Activated CD8-positive, alpha-beta T cell treated with anti-CD3 and anti-CD28 coated beads for 36 hours (primary cell): ENCODE measurements at regions not wholly inside any gene's neighbourhood (a gene's known extent, or its start where the extent isn't known, plus 50 kb on each side); places are given as distances from the start of the nearest gene placed in this dataset.

Experiments used
- ATAC-seq: fragments of 200-7000 bp; cut with Tn5 transposase; one replicate; pipeline ENCODE4 v1.10.0; 2021; ENCODE audit warnings: mild to moderate bottlenecking, moderate library complexity
- CTCF ChIA-PET: fragments of 350-600 bp; sonication (Branson Sonifier 250); formaldehyde crosslinking; loops from one replicate; lab custom pipeline; 2021; ENCODE audit warnings: antibody characterized with exemption; lab: Charles Lee
- POLR2A ChIA-PET: fragments of 350-600 bp; sonication (Branson Sonifier 250); formaldehyde crosslinking; loops from one replicate; lab custom pipeline; 2021; ENCODE audit warnings: antibody characterized with exemption; lab: Charles Lee
- DNase-seq: peaks from one replicate; pipeline ENCODE4 v3.0.0-alpha.2; 2020
- H3K27ac Mint-ChIP-seq: one replicate; pipeline ENCODE4 v1.8.0; 2021; ENCODE audit warnings: mild to moderate bottlenecking, mixed read lengths
- H3K27me3 Mint-ChIP-seq: one replicate; pipeline ENCODE4 v1.8.0; 2021; ENCODE audit warnings: mixed read lengths
- H3K36me3 Mint-ChIP-seq: one replicate; pipeline ENCODE4 v1.8.0; 2021; ENCODE audit warnings: low read depth, mixed read lengths
- H3K4me1 Mint-ChIP-seq: one replicate; pipeline ENCODE4 v1.8.0; 2021; ENCODE audit warnings: low read depth, mixed read lengths
- H3K4me3 Mint-ChIP-seq: one replicate; pipeline ENCODE4 v1.8.0; 2021; ENCODE audit warnings: mild to moderate bottlenecking, moderate library complexity, mixed read lengths
- H3K9me3 Mint-ChIP-seq: one replicate; pipeline ENCODE4 v1.8.0; 2021; ENCODE audit warnings: mixed read lengths
- CTCF ChIP-seq: fragments of 200-600 bp; IDR thresholded peaks from one replicate; pipeline ENCODE4 v1.8.0; 2022; ENCODE audit warnings: antibody characterized with exemption, mild to moderate bottlenecking
- intact Hi-C: fragments of 100-400 bp; cut with micrococcal nuclease; formaldehyde crosslinking; loops from one replicate; pipeline ENCODE4 v1.10.0; 2022

DNA sequence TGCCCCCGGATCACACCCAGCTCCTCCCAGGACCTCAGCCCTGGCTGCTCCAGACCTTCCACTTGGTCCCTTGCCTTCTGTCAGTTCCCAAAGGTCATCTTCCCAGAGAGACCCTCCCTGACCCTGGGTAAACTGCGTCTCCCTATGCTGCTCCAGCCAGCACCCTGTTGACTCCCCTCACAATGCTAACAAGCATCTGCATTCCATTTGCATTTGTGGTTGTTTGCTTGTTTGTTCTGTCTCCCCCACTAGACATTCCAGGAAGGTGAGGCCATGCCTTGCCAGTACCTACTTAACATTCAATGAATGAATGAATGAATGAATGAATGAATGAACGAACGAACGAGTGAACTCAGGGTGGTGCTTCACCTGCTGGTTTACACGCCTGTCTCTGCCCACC, 171.2 kb downstream of the WSCD1 start:
- ATAC-seq = no peak
- Mint-ChIP-seq H3K27me3 (peaks cover 20% of the 10 kb centered on the region), H3K9me3 (no peaks in the 10 kb centered on the region), H3K4me1 (no peaks in the 10 kb centered on the region), H3K36me3 (no peaks in the 10 kb centered on the region), H3K27ac (no peak overlapping the region), H3K4me3 (no peak overlapping the region)
- intact Hi-C loops = no loop called here
- DNase-seq = no peak
- POLR2A ChIA-PET = no interaction called here
- TF ChIP-seq CTCF = no peak
- CTCF ChIA-PET = no interaction called here

DNA sequence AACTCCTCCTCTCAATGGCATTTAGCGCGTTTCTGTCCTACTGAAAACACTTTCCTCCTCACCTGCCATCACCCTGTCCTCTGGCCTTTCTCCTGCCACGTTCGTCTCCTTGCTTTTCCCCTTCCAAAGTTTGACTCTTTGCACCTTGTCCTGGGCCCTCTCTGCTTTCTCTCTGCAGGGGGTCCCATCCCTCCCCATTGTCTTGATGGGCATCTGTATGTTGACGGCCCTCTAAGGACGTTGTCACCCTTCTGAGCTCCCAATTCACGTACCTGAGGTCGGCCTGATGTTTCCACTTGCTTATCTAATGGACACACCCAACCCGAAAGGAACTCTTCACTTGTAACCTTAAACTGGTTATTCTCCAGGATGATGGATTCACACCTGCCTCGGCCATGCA, 170.4 kb downstream of the WSCD1 start:
- H3K4me3 Mint-ChIP-seq = no peak overlapping the region
- intact Hi-C loops = no loop called here
- no peak overlapping the region for H3K27ac Mint-ChIP-seq
- CTCF ChIA-PET = no interaction called here
- H3K27me3 Mint-ChIP-seq = peaks cover 20% of the 10 kb centered on the region
- H3K4me1 Mint-ChIP-seq = no peaks in the 10 kb centered on the region
- H3K9me3 Mint-ChIP-seq = no peaks in the 10 kb centered on the region
- POLR2A ChIA-PET = no interaction called here
- no peak for ATAC-seq
- no peak for TF ChIP-seq CTCF
- DNase-seq = no peak
- H3K36me3 Mint-ChIP-seq = no peaks in the 10 kb centered on the region

DNA sequence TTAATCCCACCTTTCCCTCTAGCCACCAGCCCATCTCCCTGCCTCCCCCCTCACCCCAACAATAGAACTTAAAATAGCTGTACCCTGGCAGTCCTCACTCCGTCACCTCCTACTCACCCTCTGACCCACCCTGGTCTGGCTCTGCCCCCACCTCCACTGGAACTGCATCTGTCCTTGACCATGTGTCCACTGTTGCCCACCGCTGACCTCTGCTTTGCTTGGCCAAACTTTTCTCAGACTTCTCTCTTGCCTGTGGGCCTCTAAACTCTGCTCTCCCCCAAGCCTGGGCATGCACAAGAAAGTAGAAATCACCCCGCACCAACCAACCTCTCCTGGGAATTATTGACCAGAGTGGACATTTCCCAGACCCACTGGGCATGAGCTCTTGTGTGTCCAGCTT, 169.8 kb downstream of the WSCD1 start:
- intact Hi-C loops = no loop called here
- no peak for TF ChIP-seq CTCF
- ChIA-PET CTCF (no interaction called here), POLR2A (no interaction called here)
- Mint-ChIP-seq H3K27ac (no peak overlapping the region), H3K4me1 (no peaks in the 10 kb centered on the region), H3K36me3 (no peaks in the 10 kb centered on the region), H3K27me3 (peaks cover 20% of the 10 kb centered on the region), H3K4me3 (no peak overlapping the region), H3K9me3 (no peaks in the 10 kb centered on the region)
- ATAC-seq = no peak
- DNase-seq = no peak

GRCh38 chr17:6239241-6239798, 169.1 kb downstream of the WSCD1 start:
- ChIA-PET CTCF (no interaction called here), POLR2A (no interaction called here)
- ATAC-seq = no peak
- intact Hi-C loops = no loop called here
- DNase-seq = no peak
- Mint-ChIP-seq H3K27ac (no peak overlapping the region), H3K4me3 (no peak overlapping the region), H3K36me3 (no peaks in the 10 kb centered on the region), H3K9me3 (no peaks in the 10 kb centered on the region), H3K27me3 (peaks cover 20% of the 10 kb centered on the region), H3K4me1 (no peaks in the 10 kb centered on the region)
- no peak for TF ChIP-seq CTCF

DNA sequence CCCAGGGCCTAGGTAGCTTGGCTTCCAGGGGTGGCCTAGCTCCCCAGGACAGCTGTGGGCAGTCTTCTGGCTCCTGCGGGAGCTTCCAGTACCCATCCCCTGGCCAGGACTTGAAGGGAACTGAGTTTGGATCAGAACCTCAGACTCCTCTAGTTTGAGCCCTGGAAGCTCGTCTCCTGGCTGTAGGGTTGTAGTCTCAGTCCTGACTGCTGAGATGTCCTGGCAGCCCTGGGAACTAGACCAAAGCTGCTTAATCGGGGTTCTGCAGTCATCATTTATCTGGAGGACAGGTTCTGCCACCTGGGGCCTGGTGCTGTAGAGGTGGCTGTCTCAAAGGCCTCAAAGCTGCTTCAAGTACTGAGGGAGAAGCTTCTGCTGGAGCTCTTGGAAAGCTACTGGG, 163.7 kb downstream of the WSCD1 start:
- no peak for ATAC-seq
- intact Hi-C loops = no loop called here

More for the DNA sequence above, 163.7 kb downstream of the WSCD1 start:
- Mint-ChIP-seq H3K4me1 (no peaks in the 10 kb centered on the region), H3K9me3 (no peaks in the 10 kb centered on the region), H3K4me3 (no peak overlapping the region), H3K27me3 (peaks cover 9% of the 10 kb centered on the region), H3K27ac (no peak overlapping the region), H3K36me3 (no peaks in the 10 kb centered on the region)
- TF ChIP-seq CTCF = no peak
- POLR2A ChIA-PET = no interaction called here
- CTCF ChIA-PET = no interaction called here
- no peak for DNase-seq
